IMR-90 (cell line): ENCODE measurements at regions not wholly inside any gene's neighbourhood (a gene's known extent, or its start where the extent isn't known, plus 50 kb on each side); places are given as distances from the start of the nearest gene placed in this dataset.

ENCODE experiments used
- BHLHE40 ChIP-seq: fragments of 150-350 bp; IDR thresholded peaks from 2 replicates; pipeline ENCODE4 v1.6.1; 2016; ENCODE audit warnings: mild to moderate bottlenecking, low read depth, low read length
- CEBPB ChIP-seq: IDR thresholded peaks from 2 replicates; pipeline ENCODE4 v1.6.1; 2012; ENCODE audit warnings: low read depth, low read length, improper control_type of control experiment
- ELK1 ChIP-seq: fragments of 150-350 bp; IDR thresholded peaks from 2 replicates; pipeline ENCODE4 v1.6.1; 2016; ENCODE audit warnings: low read depth, mild to moderate bottlenecking, low read length, moderate library complexity, borderline replicate concordance
- FOS ChIP-seq: fragments of 150-350 bp; IDR thresholded peaks from 2 replicates; pipeline ENCODE4 v1.6.1; 2016; ENCODE audit warnings: low read depth, low read length
- MAFK ChIP-seq: IDR thresholded peaks from 2 replicates; pipeline ENCODE4 v1.6.1; 2012; ENCODE audit warnings: low read depth, low read length, improper control_type of control experiment
- NFE2L2 ChIP-seq: fragments of 150-350 bp; IDR thresholded peaks from 2 replicates; pipeline ENCODE4 v1.6.1; 2016; ENCODE audit warnings: low read depth, mild to moderate bottlenecking, low read length
- POLR2A ChIP-seq: IDR thresholded peaks from 2 replicates; pipeline ENCODE4 v1.6.1; 2012; ENCODE audit warnings: mild to moderate bottlenecking, low read depth, low read length
- RAD21 ChIP-seq: IDR thresholded peaks from 2 replicates; pipeline ENCODE4 v1.6.1; 2012; ENCODE audit warnings: low read length, improper control_type of control experiment
- RCOR1 ChIP-seq: IDR thresholded peaks from 2 replicates; pipeline ENCODE4 v1.6.1; 2012; ENCODE audit warnings: mild to moderate bottlenecking, low read length, improper control_type of control experiment; ENCODE audit not compliant: insufficient replicate concordance
- RFX5 ChIP-seq: IDR thresholded peaks from 2 replicates; pipeline ENCODE4 v1.8.0; 2012; ENCODE audit warnings: low read depth, mild to moderate bottlenecking, low read length, moderate library complexity
- SMC3 ChIP-seq: fragments of 150-350 bp; IDR thresholded peaks from 2 replicates; pipeline ENCODE4 v1.6.1; 2016; ENCODE audit warnings: low read depth, mild to moderate bottlenecking, antibody characterized with exemption, low read length, moderate library complexity
- USF2 ChIP-seq: fragments of 150-350 bp; IDR thresholded peaks from 2 replicates; pipeline ENCODE4 v1.6.1; 2017; ENCODE audit warnings: mild to moderate bottlenecking, antibody characterized with exemption, low read length, low read depth
- TF ChIP-seq, protein P1 (sequence below): conservative IDR thresholded peaks from 2 replicates; pipeline ENCODE4 v1.5.1; 2012; ENCODE audit warnings: mild to moderate bottlenecking, low read depth, low read length, improper control_type of control experiment

DNA sequence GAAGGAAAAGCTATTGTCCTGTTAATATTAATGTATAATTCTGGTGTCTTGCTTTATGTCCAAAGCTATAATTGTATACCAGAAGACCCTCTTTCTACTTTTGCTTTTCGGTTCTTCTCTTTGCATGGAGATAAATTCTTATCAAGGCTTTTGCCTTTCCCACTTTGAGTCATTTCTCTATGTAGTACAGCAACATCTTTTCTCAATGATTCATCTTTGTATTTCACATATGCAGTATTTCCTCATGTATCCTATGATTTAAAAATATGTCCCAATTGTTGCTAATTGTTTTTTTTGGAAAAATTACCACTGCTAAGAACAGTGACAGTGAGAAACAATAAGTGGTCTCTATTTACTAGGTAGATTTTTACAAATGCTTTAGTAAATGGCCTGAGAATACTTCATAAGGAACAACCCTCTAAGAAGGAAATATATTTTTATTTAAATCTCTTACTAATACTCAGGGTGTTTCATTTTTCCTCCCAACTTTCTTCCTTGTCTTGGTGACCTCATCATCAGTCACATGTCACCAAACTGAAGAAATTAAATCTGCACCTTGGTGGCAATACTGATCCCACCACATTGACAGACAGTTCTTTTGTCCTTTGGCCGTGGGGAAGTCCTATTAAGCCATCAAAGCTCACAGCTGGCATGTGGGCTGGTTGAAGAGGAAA, 290.6 kb downstream of the SATB1 start:
- TF ChIP-seq, protein P1, sequence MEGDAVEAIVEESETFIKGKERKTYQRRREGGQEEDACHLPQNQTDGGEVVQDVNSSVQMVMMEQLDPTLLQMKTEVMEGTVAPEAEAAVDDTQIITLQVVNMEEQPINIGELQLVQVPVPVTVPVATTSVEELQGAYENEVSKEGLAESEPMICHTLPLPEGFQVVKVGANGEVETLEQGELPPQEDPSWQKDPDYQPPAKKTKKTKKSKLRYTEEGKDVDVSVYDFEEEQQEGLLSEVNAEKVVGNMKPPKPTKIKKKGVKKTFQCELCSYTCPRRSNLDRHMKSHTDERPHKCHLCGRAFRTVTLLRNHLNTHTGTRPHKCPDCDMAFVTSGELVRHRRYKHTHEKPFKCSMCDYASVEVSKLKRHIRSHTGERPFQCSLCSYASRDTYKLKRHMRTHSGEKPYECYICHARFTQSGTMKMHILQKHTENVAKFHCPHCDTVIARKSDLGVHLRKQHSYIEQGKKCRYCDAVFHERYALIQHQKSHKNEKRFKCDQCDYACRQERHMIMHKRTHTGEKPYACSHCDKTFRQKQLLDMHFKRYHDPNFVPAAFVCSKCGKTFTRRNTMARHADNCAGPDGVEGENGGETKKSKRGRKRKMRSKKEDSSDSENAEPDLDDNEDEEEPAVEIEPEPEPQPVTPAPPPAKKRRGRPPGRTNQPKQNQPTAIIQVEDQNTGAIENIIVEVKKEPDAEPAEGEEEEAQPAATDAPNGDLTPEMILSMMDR = no peak
- TF ChIP-seq POLR2A (no peak), MAFK (no peak), NFE2L2 (no peak), USF2 (no peak), BHLHE40 (no peak), RAD21 (no peak), RCOR1 (no peak), CEBPB (peak; percentile 73), RFX5 (no peak), ELK1 (no peak), FOS (no peak), SMC3 (no peak)
